ENCODE measurements at regions not wholly inside any gene's neighbourhood (a gene's known extent, or its start where the extent isn't known, plus 50 kb on each side); places are given as distances from the start of the nearest gene placed in this dataset.

- Histone ChIP-seq H3K4me3 (ENCODE audit: low read length) (no peak overlapping the region), H3K36me3 (ENCODE audit: insufficient read depth, low read length) (peaks cover 10% of the 10 kb centered on the region), H3K9me3 (ENCODE audit: low read length) (no peaks in the 10 kb centered on the region), H3K4me1 (ENCODE audit: insufficient read depth, low read length) (peaks cover 7% of the 10 kb centered on the region), H3K27me3 (ENCODE audit: insufficient read depth, low read length, poor library complexity, severe bottlenecking) (no peaks in the 10 kb centered on the region), H3K27ac (ENCODE audit: low read depth, low read length) (no peak overlapping the region)
- CTCF ChIA-PET = no interaction called here
- Mint-ChIP-seq H3K4me1 (peaks cover 14 to 36% (median 26%) of the 10 kb centered on the region in 3 donors), H3K9me3 (no peaks in the 10 kb centered on the region), H3K27ac (peak overlapping the region in 7 of 8 donors; percentile 32 to 94 (median 52)), H3K4me3 (no peak overlapping the region), H3K27me3 (no peaks in the 10 kb centered on the region), H3K36me3 (peaks cover 0 to 51% (median 8%) of the 10 kb centered on the region in 3 donors)
- POLR2A ChIA-PET = no interaction called here
- no peak for DNase-seq
Observed at GRCh38 chr12:124437617-124438436, 129.6 kb downstream of the NCOR2 start.

GRCh38 chr12:124437121-124437520, 130.3 kb downstream of the NCOR2 start:
- DNase-seq = no peak
- Histone ChIP-seq H3K4me3 (ENCODE audit: low read length) (no peak overlapping the region), H3K27ac (ENCODE audit: low read depth, low read length) (no peak overlapping the region), H3K4me1 (ENCODE audit: insufficient read depth, low read length) (peaks cover 7% of the 10 kb centered on the region), H3K36me3 (ENCODE audit: insufficient read depth, low read length) (peaks cover 10% of the 10 kb centered on the region), H3K27me3 (ENCODE audit: insufficient read depth, low read length, poor library complexity, severe bottlenecking) (no peaks in the 10 kb centered on the region), H3K9me3 (ENCODE audit: low read length) (no peaks in the 10 kb centered on the region)
- ChIA-PET POLR2A (no interaction called here), CTCF (no interaction called here)
- H3K27me3 Mint-ChIP-seq = no peaks in the 10 kb centered on the region
- H3K9me3 Mint-ChIP-seq = no peaks in the 10 kb centered on the region
- H3K36me3 Mint-ChIP-seq = peaks cover 0 to 44% (median 2%) of the 10 kb centered on the region in 3 donors
- H3K4me1 Mint-ChIP-seq = peaks cover 11 to 32% (median 23%) of the 10 kb centered on the region in 3 donors
- H3K4me3 Mint-ChIP-seq = no peak overlapping the region
- H3K27ac Mint-ChIP-seq = peak overlapping the region in 3 of 8 donors; percentile 34 to 66 (median 52)

- Histone ChIP-seq H3K4me1 (ENCODE audit: insufficient read depth, low read length) (peaks cover 7% of the 10 kb centered on the region), H3K4me3 (ENCODE audit: low read length) (no peak overlapping the region), H3K27ac (ENCODE audit: low read depth, low read length) (no peak overlapping the region), H3K27me3 (ENCODE audit: insufficient read depth, low read length, poor library complexity, severe bottlenecking) (no peaks in the 10 kb centered on the region), H3K9me3 (ENCODE audit: low read length) (no peaks in the 10 kb centered on the region), H3K36me3 (ENCODE audit: insufficient read depth, low read length) (peaks cover 8% of the 10 kb centered on the region)
- no peaks in the 10 kb centered on the region for H3K27me3 Mint-ChIP-seq
- peaks cover 0 to 40% (median 0%) of the 10 kb centered on the region in 3 donors for H3K36me3 Mint-ChIP-seq
- no peak for DNase-seq
- ChIA-PET CTCF (no interaction called here), POLR2A (no interaction called here)
- H3K27ac Mint-ChIP-seq = peak overlapping the region in 5 of 8 donors; percentile 12 to 70 (median 29)
- no peaks in the 10 kb centered on the region for H3K9me3 Mint-ChIP-seq
- H3K4me3 Mint-ChIP-seq = no peak overlapping the region
- peaks cover 10 to 32% (median 30%) of the 10 kb centered on the region in 3 donors for H3K4me1 Mint-ChIP-seq
Observed at GRCh38 chr12:124436366-124436765, 131.0 kb downstream of the NCOR2 start.

GRCh38 chr12:124435806-124436345, 131.5 kb downstream of the NCOR2 start:
- CTCF ChIA-PET = no interaction called here
- peaks cover 5% of the 10 kb centered on the region for H3K36me3 ChIP-seq (ENCODE audit: insufficient read depth, low read length)
- Mint-ChIP-seq H3K4me3 (no peak overlapping the region), H3K9me3 (no peaks in the 10 kb centered on the region), H3K36me3 (peaks cover 0 to 39% (median under 1%) of the 10 kb centered on the region in 3 donors), H3K4me1 (peaks cover 6 to 31% (median 28%) of the 10 kb centered on the region in 3 donors), H3K27ac (peak overlapping the region in 4 of 8 donors; percentile 12 to 70 (median 29)), H3K27me3 (no peaks in the 10 kb centered on the region)
- POLR2A ChIA-PET = no interaction called here
- H3K4me1 ChIP-seq (ENCODE audit: insufficient read depth, low read length) = peaks cover 7% of the 10 kb centered on the region
- H3K27ac ChIP-seq (ENCODE audit: low read depth, low read length) = no peak overlapping the region
- DNase-seq = no peak
- no peaks in the 10 kb centered on the region for H3K27me3 ChIP-seq (ENCODE audit: insufficient read depth, low read length, poor library complexity, severe bottlenecking)
- no peaks in the 10 kb centered on the region for H3K9me3 ChIP-seq (ENCODE audit: low read length)
- no peak overlapping the region for H3K4me3 ChIP-seq (ENCODE audit: low read length)

GRCh38 chr12:124434951-124435805, 132.2 kb downstream of the NCOR2 start:
- peaks cover 0 to 46% (median 4%) of the 10 kb centered on the region in 3 donors for H3K36me3 Mint-ChIP-seq
- ChIA-PET CTCF (no interaction called here), POLR2A (no interaction called here)
- no peaks in the 10 kb centered on the region for H3K27me3 ChIP-seq (ENCODE audit: insufficient read depth, low read length, poor library complexity, severe bottlenecking)
- H3K4me3 ChIP-seq (ENCODE audit: low read length) = no peak overlapping the region
- no peaks in the 10 kb centered on the region for H3K9me3 ChIP-seq (ENCODE audit: low read length)
- peak overlapping the region in 6 of 8 donors; percentile 33 to 84 (median 58) for H3K27ac Mint-ChIP-seq
- H3K27ac ChIP-seq (ENCODE audit: low read depth, low read length) = no peak overlapping the region
- H3K4me1 ChIP-seq (ENCODE audit: insufficient read depth, low read length) = peaks cover 7% of the 10 kb centered on the region
- peaks cover 6 to 30% (median 29%) of the 10 kb centered on the region in 3 donors for H3K4me1 Mint-ChIP-seq
- no peaks in the 10 kb centered on the region for H3K9me3 Mint-ChIP-seq
- H3K27me3 Mint-ChIP-seq = no peaks in the 10 kb centered on the region
- no peak for DNase-seq
- H3K4me3 Mint-ChIP-seq = no peak overlapping the region
- peaks cover 9% of the 10 kb centered on the region for H3K36me3 ChIP-seq (ENCODE audit: insufficient read depth, low read length)

GRCh38 chr12:124434354-124434753, 133.1 kb downstream of the NCOR2 start:
- no peak overlapping the region for H3K4me3 Mint-ChIP-seq
- Histone ChIP-seq H3K36me3 (ENCODE audit: insufficient read depth, low read length) (peaks cover 14% of the 10 kb centered on the region), H3K4me1 (ENCODE audit: insufficient read depth, low read length) (peaks cover 4% of the 10 kb centered on the region), H3K9me3 (ENCODE audit: low read length) (no peaks in the 10 kb centered on the region), H3K27ac (ENCODE audit: low read depth, low read length) (no peak overlapping the region), H3K27me3 (ENCODE audit: insufficient read depth, low read length, poor library complexity, severe bottlenecking) (no peaks in the 10 kb centered on the region), H3K4me3 (ENCODE audit: low read length) (no peak overlapping the region)
- H3K27me3 Mint-ChIP-seq = no peaks in the 10 kb centered on the region
- H3K27ac Mint-ChIP-seq = peak overlapping the region in 4 of 8 donors; percentile 3 to 72 (median 66)
- peaks cover 0 to 51% (median 4%) of the 10 kb centered on the region in 3 donors for H3K36me3 Mint-ChIP-seq
- ChIA-PET POLR2A (no interaction called here), CTCF (no interaction called here)
- no peak for DNase-seq
- H3K9me3 Mint-ChIP-seq = no peaks in the 10 kb centered on the region
- peaks cover 6 to 33% (median 30%) of the 10 kb centered on the region in 3 donors for H3K4me1 Mint-ChIP-seq

GRCh38 chr12:124433879-124434278, 133.5 kb downstream of the NCOR2 start:
- no peak overlapping the region for H3K27ac Mint-ChIP-seq
- Histone ChIP-seq H3K4me1 (ENCODE audit: insufficient read depth, low read length) (no peaks in the 10 kb centered on the region), H3K4me3 (ENCODE audit: low read length) (no peak overlapping the region), H3K27me3 (ENCODE audit: insufficient read depth, low read length, poor library complexity, severe bottlenecking) (no peaks in the 10 kb centered on the region), H3K36me3 (ENCODE audit: insufficient read depth, low read length) (peaks cover 14% of the 10 kb centered on the region), H3K27ac (ENCODE audit: low read depth, low read length) (no peak overlapping the region), H3K9me3 (ENCODE audit: low read length) (no peaks in the 10 kb centered on the region)
- no peaks in the 10 kb centered on the region for H3K27me3 Mint-ChIP-seq
- peaks cover 6 to 33% (median 30%) of the 10 kb centered on the region in 3 donors for H3K4me1 Mint-ChIP-seq
- H3K9me3 Mint-ChIP-seq = no peaks in the 10 kb centered on the region
- ChIA-PET CTCF (no interaction called here), POLR2A (no interaction called here)
- H3K36me3 Mint-ChIP-seq = peaks cover 0 to 51% (median 4%) of the 10 kb centered on the region in 3 donors
- DNase-seq = no peak
- H3K4me3 Mint-ChIP-seq = no peak overlapping the region
